Karpas-422 (cell line): ENCODE measurements at regions not wholly inside any gene's neighbourhood (a gene's known extent, or its start where the extent isn't known, plus 50 kb on each side); places are given as distances from the start of the nearest gene placed in this dataset.

Experiments
- DNase-seq: peaks from one replicate; pipeline ENCODE4 v3.0.0-alpha.2; 2015
- H2AFZ ChIP-seq: fragments of 200-600 bp; sonication (generic); 2 replicates; pipeline ENCODE4 v1.6.1; 2014; ENCODE audit warnings: antibody characterized with exemption, low read length, mixed read lengths
- H3K27ac ChIP-seq: fragments of 200-600 bp; sonication (generic); 2 replicates; pipeline ENCODE4 v1.5.1; 2014; ENCODE audit warnings: mild to moderate bottlenecking, low read length, moderate library complexity
- H3K27me3 ChIP-seq: fragments of 200-600 bp; sonication (generic); 2 replicates; pipeline ENCODE4 v1.6.1; 2014; ENCODE audit warnings: low read length, mixed read lengths
- H3K36me3 ChIP-seq: fragments of 200-600 bp; sonication (generic); 2 replicates; pipeline ENCODE4 v1.6.1; 2014; ENCODE audit warnings: low read length, mixed read lengths; ENCODE audit not compliant: insufficient read depth
- H3K4me1 ChIP-seq: fragments of 200-600 bp; sonication (generic); 2 replicates; pipeline ENCODE4 v1.6.1; 2014; ENCODE audit warnings: mild to moderate bottlenecking, low read length, mixed read lengths
- H3K4me2 ChIP-seq: fragments of 200-600 bp; sonication (generic); 2 replicates; pipeline ENCODE4 v1.6.1; 2014; ENCODE audit warnings: low read length, low read depth, mild to moderate bottlenecking; ENCODE audit not compliant: poor library complexity, severe bottlenecking
- H3K4me3 ChIP-seq: fragments of 200-600 bp; sonication (generic); 2 replicates; pipeline ENCODE4 v1.5.1; 2014; ENCODE audit warnings: mild to moderate bottlenecking, antibody characterized with exemption, low read length, mixed read lengths
- H3K79me2 ChIP-seq: fragments of 200-600 bp; sonication (generic); 2 replicates; pipeline ENCODE4 v1.6.1; 2014; ENCODE audit warnings: mild to moderate bottlenecking, low read length, mixed read lengths
- H3K9ac ChIP-seq: fragments of 200-600 bp; sonication (generic); 2 replicates; pipeline ENCODE4 v1.6.0; 2014; ENCODE audit warnings: low read length
- H3K9me2 ChIP-seq: fragments of 200-600 bp; sonication (generic), shearing (Covaris generic); replicated peaks from 2 replicates; pipeline ENCODE4 v1.6.0; 2014; ENCODE audit warnings: mild to moderate bottlenecking, low read length, moderate library complexity; ENCODE audit not compliant: insufficient read depth
- H3K9me3 ChIP-seq: fragments of 300-700, 200-600 bp; sonication (generic); 2 replicates; pipeline ENCODE4 v1.6.1; 2014; ENCODE audit warnings: low read length, mixed read lengths
- H4K20me1 ChIP-seq: fragments of 200-600 bp; sonication (generic); 2 replicates; pipeline ENCODE4 v1.6.1; 2014; ENCODE audit warnings: mild to moderate bottlenecking, antibody characterized with exemption, low read length, low read depth; ENCODE audit not compliant: insufficient read depth

DNA sequence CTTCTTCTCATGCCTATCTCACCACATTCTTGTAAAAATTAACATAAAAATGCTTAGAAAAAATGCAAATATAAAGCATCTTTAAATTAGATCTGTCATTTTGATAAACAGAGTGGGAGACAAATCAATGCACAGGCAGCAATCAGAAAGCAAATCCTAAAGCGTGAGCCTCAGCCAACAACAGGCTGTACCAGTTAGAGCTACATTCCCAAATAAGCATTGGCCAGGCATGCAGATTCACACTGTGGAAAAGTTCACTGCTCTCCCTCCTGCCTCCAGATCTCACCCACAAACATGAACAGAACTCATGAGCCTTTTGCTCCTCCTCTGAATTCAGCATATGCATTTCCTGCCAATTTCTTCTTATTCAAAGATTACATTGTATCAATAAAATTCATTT, 115.2 kb upstream of the FAT3 start:
- peaks cover 70% of the 10 kb centered on the region for H3K9me3 ChIP-seq
- no peaks in the 10 kb centered on the region for H3K4me1 ChIP-seq
- no peak overlapping the region for H3K9ac ChIP-seq
- H3K4me3 ChIP-seq = no peak overlapping the region
- no peaks in the 10 kb centered on the region for H3K27me3 ChIP-seq
- H3K36me3 ChIP-seq = no peaks in the 10 kb centered on the region
- no peak overlapping the region for H3K27ac ChIP-seq
- H3K4me2 ChIP-seq = no peak overlapping the region
- no peak overlapping the region for H2AFZ ChIP-seq
- no peak for DNase-seq
- H4K20me1 ChIP-seq = no peaks in the 10 kb centered on the region
- H3K79me2 ChIP-seq = no peaks in the 10 kb centered on the region
- H3K9me2 ChIP-seq = no peaks in the 10 kb centered on the region

DNA sequence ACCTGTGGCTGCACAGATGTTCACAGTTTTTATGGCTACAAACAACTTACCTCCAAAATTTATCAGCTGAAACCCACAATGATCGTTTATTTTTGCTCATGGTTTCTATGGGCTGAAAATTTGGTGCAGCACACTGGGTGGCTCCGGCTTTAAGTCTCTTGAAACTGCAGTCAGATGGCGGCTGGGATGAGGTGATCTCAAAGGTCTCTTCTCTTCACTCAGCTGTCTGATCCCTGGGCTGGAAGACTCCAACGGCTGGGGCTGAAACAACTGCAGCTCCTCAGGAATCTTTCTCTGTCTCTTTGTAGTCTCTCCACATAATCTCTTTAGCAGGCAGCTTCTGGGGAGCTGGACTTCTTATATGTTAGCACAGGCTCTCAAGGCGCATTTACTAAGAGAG, 117.3 kb upstream of the FAT3 start:
- no peak for DNase-seq
- H3K4me3 ChIP-seq = no peak overlapping the region

DNA sequence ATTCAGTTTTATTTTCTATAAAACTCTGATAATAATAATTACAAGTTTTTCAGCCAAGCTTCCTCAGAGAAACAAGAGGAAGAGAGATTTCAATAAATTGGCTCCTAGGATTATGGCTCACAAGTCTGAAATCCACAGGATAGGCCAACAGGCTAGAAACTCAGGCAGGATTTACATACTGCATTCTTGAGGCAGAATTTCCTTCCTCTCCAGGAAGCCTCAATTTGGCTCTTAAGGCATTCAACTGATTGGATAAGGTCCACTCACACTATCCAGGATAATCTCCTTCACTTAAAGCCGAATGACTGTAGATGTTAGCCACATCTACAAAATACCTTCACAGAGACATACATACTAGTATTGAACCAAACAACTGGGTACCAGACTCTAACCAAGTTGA, 120.3 kb upstream of the FAT3 start:
- no peak overlapping the region for H3K9ac ChIP-seq
- H4K20me1 ChIP-seq = no peaks in the 10 kb centered on the region
- H3K36me3 ChIP-seq = no peaks in the 10 kb centered on the region
- no peak overlapping the region for H3K4me2 ChIP-seq
- no peak for DNase-seq
- no peaks in the 10 kb centered on the region for H3K79me2 ChIP-seq
- no peaks in the 10 kb centered on the region for H3K4me1 ChIP-seq
- H3K4me3 ChIP-seq = no peak overlapping the region
- no peak overlapping the region for H3K27ac ChIP-seq
- H3K9me3 ChIP-seq = peaks cover 53% of the 10 kb centered on the region
- H3K9me2 ChIP-seq = no peaks in the 10 kb centered on the region
- H2AFZ ChIP-seq = no peak overlapping the region
- no peaks in the 10 kb centered on the region for H3K27me3 ChIP-seq

More for the DNA sequence above, 117.3 kb upstream of the FAT3 start:
- Histone ChIP-seq H3K4me2 (no peak overlapping the region), H3K79me2 (no peaks in the 10 kb centered on the region), H3K27me3 (no peaks in the 10 kb centered on the region), H3K9me3 (peaks cover 63% of the 10 kb centered on the region), H3K9me2 (no peaks in the 10 kb centered on the region), H3K36me3 (no peaks in the 10 kb centered on the region), H2AFZ (no peak overlapping the region), H3K9ac (no peak overlapping the region), H4K20me1 (no peaks in the 10 kb centered on the region), H3K27ac (no peak overlapping the region), H3K4me1 (no peaks in the 10 kb centered on the region)

DNA sequence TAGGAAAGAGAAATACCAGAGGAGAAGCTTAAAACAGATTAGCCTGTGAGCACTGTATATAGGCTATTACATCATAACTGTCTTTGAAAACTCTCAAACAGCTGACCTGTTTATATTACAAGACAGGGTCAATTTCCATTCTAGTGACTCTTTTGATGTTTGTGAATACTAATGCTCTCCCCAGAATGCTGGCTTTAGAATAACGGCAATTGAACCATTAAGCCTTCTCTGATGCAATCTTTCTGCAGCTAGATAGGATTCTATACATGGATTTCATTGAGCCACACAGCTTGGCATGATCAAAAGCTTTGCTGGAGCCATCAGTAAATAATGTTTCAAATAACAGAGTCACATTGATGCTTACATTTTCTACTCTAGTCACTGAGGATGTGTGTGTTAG, 122.7 kb upstream of the FAT3 start:
- Histone ChIP-seq H3K27ac (no peak overlapping the region), H3K9me2 (no peaks in the 10 kb centered on the region), H3K36me3 (no peaks in the 10 kb centered on the region), H3K9ac (no peak overlapping the region), H3K4me2 (no peak overlapping the region), H3K27me3 (no peaks in the 10 kb centered on the region), H3K79me2 (no peaks in the 10 kb centered on the region), H3K4me1 (no peaks in the 10 kb centered on the region), H2AFZ (no peak overlapping the region), H3K4me3 (no peak overlapping the region), H3K9me3 (peaks cover 48% of the 10 kb centered on the region), H4K20me1 (no peaks in the 10 kb centered on the region)
- no peak for DNase-seq

DNA sequence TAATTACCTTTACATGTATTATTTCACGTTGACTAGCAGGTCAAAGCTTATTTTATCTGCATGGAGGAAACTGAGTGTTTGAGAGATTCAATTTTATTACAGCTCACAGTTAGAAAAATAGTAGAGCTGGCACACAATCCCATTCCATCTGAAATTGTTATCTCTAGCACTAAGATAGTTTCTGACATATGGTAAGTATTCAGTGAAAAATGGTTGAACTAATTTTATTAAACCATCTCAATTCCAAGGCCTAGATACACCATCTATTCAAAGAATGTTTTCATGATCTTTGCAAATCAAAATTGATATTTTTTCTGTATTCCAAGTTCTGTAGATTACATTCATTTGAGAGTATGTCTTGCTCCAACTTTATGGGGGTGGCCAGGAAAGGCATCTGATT, 125.4 kb upstream of the FAT3 start:
- H4K20me1 ChIP-seq = no peaks in the 10 kb centered on the region
- H3K9ac ChIP-seq = no peak overlapping the region
- H3K4me2 ChIP-seq = no peak overlapping the region
- H3K36me3 ChIP-seq = no peaks in the 10 kb centered on the region
- no peaks in the 10 kb centered on the region for H3K79me2 ChIP-seq
- no peak overlapping the region for H3K4me3 ChIP-seq
- no peak overlapping the region for H2AFZ ChIP-seq
- no peaks in the 10 kb centered on the region for H3K9me2 ChIP-seq
- peaks cover 40% of the 10 kb centered on the region for H3K9me3 ChIP-seq
- no peaks in the 10 kb centered on the region for H3K27me3 ChIP-seq
- DNase-seq = no peak
- H3K27ac ChIP-seq = no peak overlapping the region
- no peaks in the 10 kb centered on the region for H3K4me1 ChIP-seq

DNA sequence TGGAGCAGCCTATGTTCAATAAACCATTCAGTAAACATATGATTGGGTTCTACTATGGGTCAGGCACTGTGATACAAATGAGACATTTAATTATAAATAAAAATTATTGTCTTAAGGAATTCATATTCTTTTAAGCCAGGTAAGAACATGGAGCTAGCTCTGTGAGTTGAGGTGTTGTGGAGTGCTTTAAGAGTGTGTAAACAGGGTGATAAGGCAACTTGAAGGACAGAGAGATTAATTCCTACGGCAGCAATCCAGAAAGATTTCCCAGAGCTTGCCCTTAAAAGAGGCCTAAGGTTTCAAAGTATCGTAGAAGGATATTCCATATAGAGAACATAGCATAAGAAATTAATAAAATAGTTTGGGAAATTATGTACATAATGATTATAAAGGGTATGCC, 126.4 kb upstream of the FAT3 start:
- no peaks in the 10 kb centered on the region for H3K79me2 ChIP-seq
- H3K9me2 ChIP-seq = no peaks in the 10 kb centered on the region

DNA sequence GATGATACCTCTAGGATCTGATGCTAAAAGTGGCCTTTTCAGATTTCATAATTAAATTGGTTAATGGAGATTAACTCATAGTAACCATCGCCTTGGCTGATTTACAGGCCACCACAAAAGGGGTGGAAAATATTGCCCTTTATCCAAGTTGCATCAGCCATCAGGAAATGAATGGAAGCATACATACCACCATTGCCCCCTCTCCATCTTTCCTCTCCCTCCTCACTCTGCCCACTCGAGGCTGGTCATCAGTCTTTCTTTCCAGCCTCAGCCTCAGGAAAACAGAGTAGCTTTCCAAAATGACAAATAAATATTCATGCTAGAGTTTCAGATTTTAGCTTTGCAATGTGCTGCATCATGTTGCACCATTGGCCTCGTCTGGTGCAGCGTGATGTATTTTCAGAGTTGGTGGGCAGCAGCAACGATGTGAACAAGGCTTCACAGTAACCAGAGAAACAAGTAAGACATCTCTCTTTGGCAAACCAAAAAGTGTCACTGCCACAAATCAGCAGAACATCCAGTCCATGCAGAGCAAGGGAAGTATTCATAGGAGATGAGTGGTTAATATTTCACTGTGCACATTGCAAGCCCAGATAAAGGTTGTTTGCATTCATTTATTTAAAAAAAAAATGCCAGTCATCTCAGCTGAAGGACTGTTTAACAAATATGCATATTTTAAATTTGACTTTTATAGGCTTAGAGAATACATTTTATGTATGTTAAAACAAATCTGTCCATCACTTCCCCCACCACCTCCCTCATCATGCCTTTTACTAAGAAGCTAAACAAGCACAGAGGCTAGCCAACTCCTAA, 136.7 kb upstream of the FAT3 start:
- no peak for DNase-seq
- H3K4me2 ChIP-seq = no peak overlapping the region
- no peaks in the 10 kb centered on the region for H3K27me3 ChIP-seq
- H3K79me2 ChIP-seq = no peaks in the 10 kb centered on the region
- no peak overlapping the region for H2AFZ ChIP-seq
- no peak overlapping the region for H3K27ac ChIP-seq
- H3K36me3 ChIP-seq = no peaks in the 10 kb centered on the region
- H3K9ac ChIP-seq = no peak overlapping the region
- H3K4me1 ChIP-seq = no peaks in the 10 kb centered on the region
- no peaks in the 10 kb centered on the region; the same call in 1 of the 2 replicates for H3K9me2 ChIP-seq
- no peak overlapping the region for H3K4me3 ChIP-seq
- H3K9me3 ChIP-seq = peaks cover 66% of the 10 kb centered on the region
- no peaks in the 10 kb centered on the region for H4K20me1 ChIP-seq

More for the DNA sequence above, 126.4 kb upstream of the FAT3 start:
- H3K36me3 ChIP-seq = no peaks in the 10 kb centered on the region
- DNase-seq = no peak
- H3K9me3 ChIP-seq = peaks cover 38% of the 10 kb centered on the region
- no peaks in the 10 kb centered on the region for H4K20me1 ChIP-seq
- no peak overlapping the region for H3K4me2 ChIP-seq
- H3K4me1 ChIP-seq = no peaks in the 10 kb centered on the region
- no peak overlapping the region for H2AFZ ChIP-seq
- H3K9ac ChIP-seq = no peak overlapping the region
- no peaks in the 10 kb centered on the region for H3K27me3 ChIP-seq
- H3K27ac ChIP-seq = no peak overlapping the region
- no peak overlapping the region for H3K4me3 ChIP-seq

DNA sequence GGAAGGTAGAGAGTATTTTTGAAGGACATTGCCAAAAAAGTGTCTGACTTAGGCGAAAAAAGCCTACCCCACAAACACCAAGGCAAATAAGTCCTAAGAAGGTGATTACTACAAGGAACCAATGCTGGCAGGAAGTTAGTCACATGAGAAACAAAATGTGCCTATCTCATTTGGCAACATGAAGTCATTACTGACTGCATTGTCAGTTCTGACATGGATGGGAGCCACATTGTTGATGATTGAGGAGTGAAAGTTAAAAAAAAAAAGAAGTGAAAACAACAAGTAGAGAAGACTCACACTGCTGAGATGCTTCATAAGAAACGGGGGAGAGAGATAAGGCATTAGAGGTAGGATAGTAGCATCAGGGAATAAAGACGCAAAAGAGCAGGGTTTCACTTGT, 141.5 kb upstream of the FAT3 start:
- Histone ChIP-seq H3K36me3 (no peaks in the 10 kb centered on the region), H3K4me3 (no peak overlapping the region), H3K9ac (no peak overlapping the region), H4K20me1 (no peaks in the 10 kb centered on the region), H3K4me2 (no peak overlapping the region), H3K9me2 (no peaks in the 10 kb centered on the region; the same call in 1 of the 2 replicates), H3K27ac (no peak overlapping the region), H3K9me3 (peaks cover 60% of the 10 kb centered on the region), H2AFZ (no peak overlapping the region), H3K4me1 (no peaks in the 10 kb centered on the region), H3K27me3 (no peaks in the 10 kb centered on the region), H3K79me2 (no peaks in the 10 kb centered on the region)
- no peak for DNase-seq
